ENCODE measurements at regions not wholly inside any gene's neighbourhood (a gene's known extent, or its start where the extent isn't known, plus 50 kb on each side); places are given as distances from the start of the nearest gene placed in this dataset.

DNA sequence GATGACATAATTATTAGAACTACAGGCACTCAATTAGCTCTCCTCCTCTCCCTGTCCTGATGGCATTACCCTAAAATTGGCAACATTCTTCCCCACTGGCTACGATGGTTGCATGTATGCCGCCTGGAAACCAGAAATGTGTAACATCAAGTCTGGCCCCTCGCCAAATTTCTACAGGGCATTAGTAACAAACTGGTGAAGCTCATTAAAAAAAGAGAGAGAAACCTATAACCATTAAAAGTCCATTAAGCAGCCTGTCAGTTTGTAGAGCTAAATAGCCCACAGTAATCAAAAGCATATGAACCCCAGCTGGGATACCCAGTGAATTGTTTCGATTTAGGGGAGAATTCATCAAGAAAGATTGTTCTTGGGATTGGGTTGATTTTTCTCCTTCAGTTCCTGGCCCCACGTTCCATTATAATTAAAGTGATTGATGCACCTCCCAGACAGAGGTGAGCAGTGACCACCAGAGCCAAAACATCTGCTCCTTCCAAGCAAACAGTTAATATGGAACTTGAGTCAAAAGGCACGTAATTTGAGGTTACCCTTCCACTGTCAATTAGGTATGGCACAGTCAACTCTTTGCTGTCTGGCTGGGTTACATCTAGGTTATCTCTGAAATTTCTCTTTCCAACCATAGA is 208.6 kb downstream of the C1D start:
- no peak for TF ChIP-seq POLR2A (IDR thresholded peaks at IDR 0.05)
- TF ChIP-seq, protein P1, sequence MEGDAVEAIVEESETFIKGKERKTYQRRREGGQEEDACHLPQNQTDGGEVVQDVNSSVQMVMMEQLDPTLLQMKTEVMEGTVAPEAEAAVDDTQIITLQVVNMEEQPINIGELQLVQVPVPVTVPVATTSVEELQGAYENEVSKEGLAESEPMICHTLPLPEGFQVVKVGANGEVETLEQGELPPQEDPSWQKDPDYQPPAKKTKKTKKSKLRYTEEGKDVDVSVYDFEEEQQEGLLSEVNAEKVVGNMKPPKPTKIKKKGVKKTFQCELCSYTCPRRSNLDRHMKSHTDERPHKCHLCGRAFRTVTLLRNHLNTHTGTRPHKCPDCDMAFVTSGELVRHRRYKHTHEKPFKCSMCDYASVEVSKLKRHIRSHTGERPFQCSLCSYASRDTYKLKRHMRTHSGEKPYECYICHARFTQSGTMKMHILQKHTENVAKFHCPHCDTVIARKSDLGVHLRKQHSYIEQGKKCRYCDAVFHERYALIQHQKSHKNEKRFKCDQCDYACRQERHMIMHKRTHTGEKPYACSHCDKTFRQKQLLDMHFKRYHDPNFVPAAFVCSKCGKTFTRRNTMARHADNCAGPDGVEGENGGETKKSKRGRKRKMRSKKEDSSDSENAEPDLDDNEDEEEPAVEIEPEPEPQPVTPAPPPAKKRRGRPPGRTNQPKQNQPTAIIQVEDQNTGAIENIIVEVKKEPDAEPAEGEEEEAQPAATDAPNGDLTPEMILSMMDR (IDR thresholded peaks at IDR 0.05 in 4 of 5, conservative IDR thresholded peaks at IDR 0.05 in 1 of 5): no peak

Measured in gastrocnemius medialis (tissue), 4 donors.